A549 (cell line): ENCODE measurements at regions not wholly inside any gene's neighbourhood (a gene's known extent, or its start where the extent isn't known, plus 50 kb on each side); places are given as distances from the start of the nearest gene placed in this dataset.

Experiments
- ATAC-seq, 2 experiments: fragments of 200-7000 bp in 1 of 2; fragments of >200 bp in 1 of 2; cut with Nextera tagmentation in 1 of 2; cut with Tn5 transposase in 1 of 2; 3 replicates each; pipeline versions ENCODE4 v1.8.0 to v1.9.1; 2018 to 2020; ENCODE audit warnings: mild to moderate bottlenecking in 1 of 2, moderate library complexity in 1 of 2
- CTCF ChIA-PET: fragments of 300-600 bp; sonication (Branson Sonifier 250); formaldehyde crosslinking; extraction: SDS; loops from one replicate; lab custom pipeline; 2021; ENCODE audit warnings: antibody characterized with exemption, inconsistent platforms; lab: Yijun Ruan, JAX
- POLR2A ChIA-PET: fragments of 350-600 bp; formaldehyde crosslinking; extraction: SDS; loops from one replicate; lab custom pipeline; 2021; ENCODE audit warnings: antibody characterized with exemption, inconsistent platforms; lab: Yijun Ruan, JAX
- DNase-seq, 2 experiments: peaks; one replicate each; pipeline versions ENCODE4 v3.0.0 to v3.0.0-alpha.2; 2011 to 2016; ENCODE audit warnings: low read depth in 1 of 2, low spot score in 1 of 2
- FAIRE-seq: peaks from 2 replicates; lab custom pipeline; 2011; peaks lifted over from hg19 to GRCh38; lab: Jason Lieb, UNC
- H3K27ac ChIP-seq, 2 experiments: fragments of >200 bp; sonication (Bioruptor Twin); formaldehyde crosslinking; 3 replicates each; pipeline ENCODE4 v1.5.1; 2016 to 2017
- H3K4me1 ChIP-seq: fragments of >200 bp; sonication (Bioruptor Twin); formaldehyde crosslinking; 3 replicates; pipeline ENCODE4 v1.6.1; 2016
- H3K4me2 ChIP-seq: fragments of >200 bp; sonication (Bioruptor Twin); formaldehyde crosslinking; 3 replicates; pipeline ENCODE4 v1.6.1; 2016
- H3K4me3 ChIP-seq: fragments of >200 bp; sonication (Bioruptor Twin); formaldehyde crosslinking; 3 replicates; pipeline ENCODE4 v1.5.1; 2016
- H3K9me3 ChIP-seq: fragments of >200 bp; sonication (Bioruptor Twin); formaldehyde crosslinking; 3 replicates; pipeline ENCODE4 v1.6.1; 2016
- CBX8 ChIP-seq: fragments of 200-600 bp; sonication (generic); IDR thresholded peaks from 2 replicates; pipeline ENCODE4 v1.6.1; 2016
- CHD4 ChIP-seq: fragments of 200-600 bp; sonication (generic); IDR thresholded peaks from 2 replicates; pipeline ENCODE4 v1.6.1; 2016; ENCODE audit warnings: antibody characterized with exemption, mild to moderate bottlenecking, borderline replicate concordance
- EHF ChIP-seq: fragments of 250-450 bp; sonication (Bioruptor Pico); IDR thresholded peaks from 2 replicates; pipeline ENCODE4 v1.5.0; 2020; ENCODE audit warnings: mild to moderate bottlenecking
- ESRRA ChIP-seq: fragments of 150-350 bp; IDR thresholded peaks from 2 replicates; pipeline ENCODE4 v1.6.1; 2014; ENCODE audit warnings: mild to moderate bottlenecking, low read length, borderline replicate concordance
- FOSL2 ChIP-seq, 2 experiments: fragments of 450-650 bp in 1 of 2; fragments of >200 bp in 1 of 2; sonication (Bioruptor Twin) in 1 of 2; formaldehyde crosslinking; IDR thresholded peaks; 2 replicates each; pipeline versions ENCODE4 v1.5.0 to v1.6.1; 2016 to 2020; ENCODE audit warnings: mild to moderate bottlenecking in 1 of 2, moderate library complexity in 1 of 2
- FOXS1 ChIP-seq: fragments of 250-450 bp; sonication (Bioruptor Pico); IDR thresholded peaks from 2 replicates; pipeline ENCODE4 v1.5.0; 2020; ENCODE audit warnings: mild to moderate bottlenecking, moderate library complexity
- KDM1A ChIP-seq: fragments of 200-600 bp; sonication (generic); IDR thresholded peaks from 2 replicates; pipeline ENCODE4 v1.6.1; 2016; ENCODE audit warnings: low read depth, mild to moderate bottlenecking
- MAFK ChIP-seq: fragments of 450-650 bp; IDR thresholded peaks from 2 replicates; pipeline ENCODE4 v1.6.1; 2014; ENCODE audit not compliant: partially characterized antibody
- MAZ ChIP-seq: fragments of 150-350 bp; IDR thresholded peaks from 2 replicates; pipeline ENCODE4 v1.6.1; 2014; ENCODE audit warnings: antibody characterized with exemption, low read depth, low read length, borderline replicate concordance
- MYC ChIP-seq: IDR thresholded peaks from 2 replicates; pipeline ENCODE4 v1.6.1; 2012; ENCODE audit warnings: mild to moderate bottlenecking, inconsistent platforms, low read length, improper control_type of control experiment, borderline replicate concordance
- NFE2L2 ChIP-seq: fragments of 150-350 bp; conservative IDR thresholded peaks from 2 replicates; pipeline ENCODE4 v1.6.1; 2014; ENCODE audit warnings: low read length
- NR3C1 ChIP-seq: fragments of >200 bp; sonication (Bioruptor Twin); formaldehyde crosslinking; IDR thresholded peaks from 3 replicates; pipeline ENCODE4 v1.6.1; 2017
- RARB ChIP-seq: fragments of 250-450 bp; sonication (Bioruptor Pico); IDR thresholded peaks from 2 replicates; pipeline ENCODE4 v1.8.0; 2021; ENCODE audit warnings: mild to moderate bottlenecking, moderate library complexity
- RNF2 ChIP-seq: fragments of 200-600 bp; sonication (generic); IDR thresholded peaks from 2 replicates; pipeline ENCODE4 v1.6.1; 2016; ENCODE audit warnings: low read depth, mild to moderate bottlenecking, antibody characterized with exemption, moderate library complexity, borderline replicate concordance
- SREBF2 ChIP-seq: fragments of 450-650 bp; IDR thresholded peaks from 2 replicates; pipeline ENCODE4 v1.6.1; 2014; ENCODE audit warnings: mild to moderate bottlenecking, moderate library complexity
- TFCP2L1 ChIP-seq: fragments of 250-450 bp; sonication (Bioruptor Pico); IDR thresholded peaks from 2 replicates; pipeline ENCODE4 v1.5.0; 2021; ENCODE audit warnings: mild to moderate bottlenecking
- ZFP36 ChIP-seq: fragments of 450-650 bp; IDR thresholded peaks from 2 replicates; pipeline ENCODE4 v1.6.1; 2014; ENCODE audit warnings: borderline replicate concordance; ENCODE audit not compliant: partially characterized antibody
- WGBS: methylation state at CpG from one replicate; pipeline ENCODE4 v1.1.6; 2017; ENCODE audit errors: missing lambda C conversion rate; 5-methylcytosine and 5-hydroxymethylcytosine counted together
- TF ChIP-seq, protein P1 (sequence below): fragments of 200-600 bp; sonication (generic); IDR thresholded peaks from 2 replicates; pipeline ENCODE4 v1.6.1; 2016; ENCODE audit warnings: antibody characterized with exemption, mild to moderate bottlenecking, moderate library complexity
- TF ChIP-seq, protein P2 (sequence below): fragments of 250-450 bp; sonication (Bioruptor Pico); IDR thresholded peaks from 2 replicates; pipeline ENCODE4 v1.5.0; 2021; ENCODE audit warnings: mild to moderate bottlenecking, moderate library complexity, borderline replicate concordance
- TF ChIP-seq, protein P3 (sequence below): fragments of >200 bp; sonication (Bioruptor Twin); formaldehyde crosslinking; IDR thresholded peaks from 3 replicates; pipeline ENCODE4 v1.6.1; 2016
- TF ChIP-seq, protein P4 (sequence below): IDR thresholded peaks from 2 replicates; pipeline ENCODE4 v1.6.1; 2012; ENCODE audit warnings: low read depth, borderline replicate concordance
- TF ChIP-seq, protein P5 (sequence below): fragments of 150-350 bp; IDR thresholded peaks from 2 replicates; pipeline ENCODE4 v1.6.1; 2014; ENCODE audit warnings: low read depth, mild to moderate bottlenecking, low read length
- TF ChIP-seq, protein P6 (sequence below): fragments of >200 bp; sonication (Bioruptor Twin); formaldehyde crosslinking; IDR thresholded peaks from 2 replicates; pipeline ENCODE4 v1.6.1; 2016

DNA sequence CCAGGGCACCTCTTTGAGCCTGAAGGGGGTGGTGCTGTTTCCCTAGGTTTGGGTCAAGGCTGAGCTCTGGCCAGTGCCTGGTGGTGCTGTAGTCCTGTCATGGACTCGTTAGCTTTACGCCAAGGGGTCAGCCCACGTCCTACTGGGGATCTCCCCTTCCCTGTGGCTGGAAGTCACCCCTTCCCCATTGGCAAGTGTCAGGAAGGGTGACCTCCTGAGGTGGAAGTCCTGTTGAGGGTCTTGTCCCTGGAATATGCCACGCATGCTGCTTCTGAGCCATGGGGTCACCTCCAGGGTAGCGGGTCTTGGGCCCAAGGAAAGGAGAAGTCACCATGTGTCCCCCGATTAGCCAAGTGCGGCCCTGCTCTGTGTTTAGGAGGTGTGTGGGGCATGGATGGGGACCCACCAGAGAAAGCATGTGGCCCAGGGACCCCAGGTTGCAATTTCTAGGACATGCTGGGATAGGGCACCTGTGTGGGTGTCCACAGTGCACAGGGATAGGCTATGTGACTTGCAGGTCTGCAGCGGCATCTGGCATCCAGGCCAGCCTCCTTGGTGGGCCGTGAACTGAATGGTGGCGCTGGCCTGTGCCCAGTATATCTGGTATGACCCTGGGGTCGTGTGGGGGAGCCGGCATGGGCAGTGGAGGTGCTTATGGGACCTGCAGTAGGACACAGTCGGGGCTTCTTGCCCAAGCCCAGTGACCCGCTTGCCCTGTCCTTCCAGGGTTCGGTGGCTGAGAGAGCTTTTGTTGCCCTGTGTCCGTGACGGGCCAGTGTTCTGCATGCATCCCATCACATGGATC, 226.7 kb downstream of the SNRPN start:
- TF ChIP-seq, protein P1, sequence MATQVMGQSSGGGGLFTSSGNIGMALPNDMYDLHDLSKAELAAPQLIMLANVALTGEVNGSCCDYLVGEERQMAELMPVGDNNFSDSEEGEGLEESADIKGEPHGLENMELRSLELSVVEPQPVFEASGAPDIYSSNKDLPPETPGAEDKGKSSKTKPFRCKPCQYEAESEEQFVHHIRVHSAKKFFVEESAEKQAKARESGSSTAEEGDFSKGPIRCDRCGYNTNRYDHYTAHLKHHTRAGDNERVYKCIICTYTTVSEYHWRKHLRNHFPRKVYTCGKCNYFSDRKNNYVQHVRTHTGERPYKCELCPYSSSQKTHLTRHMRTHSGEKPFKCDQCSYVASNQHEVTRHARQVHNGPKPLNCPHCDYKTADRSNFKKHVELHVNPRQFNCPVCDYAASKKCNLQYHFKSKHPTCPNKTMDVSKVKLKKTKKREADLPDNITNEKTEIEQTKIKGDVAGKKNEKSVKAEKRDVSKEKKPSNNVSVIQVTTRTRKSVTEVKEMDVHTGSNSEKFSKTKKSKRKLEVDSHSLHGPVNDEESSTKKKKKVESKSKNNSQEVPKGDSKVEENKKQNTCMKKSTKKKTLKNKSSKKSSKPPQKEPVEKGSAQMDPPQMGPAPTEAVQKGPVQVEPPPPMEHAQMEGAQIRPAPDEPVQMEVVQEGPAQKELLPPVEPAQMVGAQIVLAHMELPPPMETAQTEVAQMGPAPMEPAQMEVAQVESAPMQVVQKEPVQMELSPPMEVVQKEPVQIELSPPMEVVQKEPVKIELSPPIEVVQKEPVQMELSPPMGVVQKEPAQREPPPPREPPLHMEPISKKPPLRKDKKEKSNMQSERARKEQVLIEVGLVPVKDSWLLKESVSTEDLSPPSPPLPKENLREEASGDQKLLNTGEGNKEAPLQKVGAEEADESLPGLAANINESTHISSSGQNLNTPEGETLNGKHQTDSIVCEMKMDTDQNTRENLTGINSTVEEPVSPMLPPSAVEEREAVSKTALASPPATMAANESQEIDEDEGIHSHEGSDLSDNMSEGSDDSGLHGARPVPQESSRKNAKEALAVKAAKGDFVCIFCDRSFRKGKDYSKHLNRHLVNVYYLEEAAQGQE = no peak
- TF ChIP-seq FOSL2 (IDR thresholded peaks at IDR 0.05) (no peak), FOSL2 (CRISPR knock-in tag; IDR thresholded peaks at IDR 0.05) (no peak), CHD4 (no peak)
- TF ChIP-seq, protein P2, sequence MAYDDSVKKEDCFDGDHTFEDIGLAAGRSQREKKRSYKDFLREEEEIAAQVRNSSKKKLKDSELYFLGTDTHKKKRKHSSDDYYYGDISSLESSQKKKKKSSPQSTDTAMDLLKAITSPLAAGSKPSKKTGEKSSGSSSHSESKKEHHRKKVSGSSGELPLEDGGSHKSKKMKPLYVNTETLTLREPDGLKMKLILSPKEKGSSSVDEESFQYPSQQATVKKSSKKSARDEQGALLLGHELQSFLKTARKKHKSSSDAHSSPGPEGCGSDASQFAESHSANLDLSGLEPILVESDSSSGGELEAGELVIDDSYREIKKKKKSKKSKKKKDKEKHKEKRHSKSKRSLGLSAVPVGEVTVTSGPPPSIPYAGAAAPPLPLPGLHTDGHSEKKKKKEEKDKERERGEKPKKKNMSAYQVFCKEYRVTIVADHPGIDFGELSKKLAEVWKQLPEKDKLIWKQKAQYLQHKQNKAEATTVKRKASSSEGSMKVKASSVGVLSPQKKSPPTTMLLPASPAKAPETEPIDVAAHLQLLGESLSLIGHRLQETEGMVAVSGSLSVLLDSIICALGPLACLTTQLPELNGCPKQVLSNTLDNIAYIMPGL (CRISPR knock-in tag) = no peak
- ChIA-PET CTCF (no interaction called here), POLR2A (no interaction called here)
- no peak overlapping the region for H3K27ac ChIP-seq
- 20% methylated on average over 2 of the region's 17 CpGs for WGBS
- DNase-seq (no peak), ATAC-seq (no peak), FAIRE-seq (no peak)
- H3K4me2 ChIP-seq = no peak overlapping the region
- no peaks in the 10 kb centered on the region for H3K4me1 ChIP-seq
- no peak overlapping the region for H3K4me3 ChIP-seq
- H3K9me3 ChIP-seq = no peaks in the 10 kb centered on the region; the same call in 2 of the 3 replicates

DNA sequence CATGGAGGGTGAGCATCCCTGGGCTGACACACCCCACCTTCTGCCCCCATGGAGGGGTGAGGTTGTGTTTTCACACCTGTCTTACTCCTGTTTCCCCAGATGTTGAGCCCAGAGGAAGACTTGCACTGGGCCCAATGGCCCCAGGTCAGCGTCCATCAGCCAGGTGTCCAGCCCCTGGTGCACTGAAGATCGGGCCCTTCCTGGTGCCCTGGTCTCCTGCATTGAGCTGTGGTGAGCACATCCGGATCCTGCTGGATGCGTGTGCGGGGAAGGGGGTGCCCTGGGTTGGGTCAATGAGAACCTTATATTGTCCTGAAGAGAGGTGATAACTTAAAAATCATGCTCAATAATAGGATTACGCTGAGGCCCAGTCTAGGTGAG, 227.3 kb downstream of the SNRPN start:
- no peak overlapping the region for H3K4me2 ChIP-seq
- ChIA-PET CTCF (no interaction called here), POLR2A (no interaction called here)
- H3K9me3 ChIP-seq = no peaks in the 10 kb centered on the region; the same call in 2 of the 3 replicates
- no peak overlapping the region for H3K4me3 ChIP-seq
- 0% methylated on average over 1 of the region's 6 CpGs for WGBS
- TF ChIP-seq SREBF2 (no peak), NFE2L2 (no peak), NR3C1 (no peak), RNF2 (no peak), ZFP36 (no peak), CBX8 (no peak), ESRRA (no peak), TFCP2L1 (CRISPR knock-in tag) (no peak), KDM1A (no peak), FOXS1 (no peak), EHF (CRISPR knock-in tag) (no peak), RARB (CRISPR knock-in tag) (no peak), MAFK (no peak), MYC (no peak), MAZ (no peak)
- TF ChIP-seq, protein P1 = no peak
- TF ChIP-seq, protein P3, sequence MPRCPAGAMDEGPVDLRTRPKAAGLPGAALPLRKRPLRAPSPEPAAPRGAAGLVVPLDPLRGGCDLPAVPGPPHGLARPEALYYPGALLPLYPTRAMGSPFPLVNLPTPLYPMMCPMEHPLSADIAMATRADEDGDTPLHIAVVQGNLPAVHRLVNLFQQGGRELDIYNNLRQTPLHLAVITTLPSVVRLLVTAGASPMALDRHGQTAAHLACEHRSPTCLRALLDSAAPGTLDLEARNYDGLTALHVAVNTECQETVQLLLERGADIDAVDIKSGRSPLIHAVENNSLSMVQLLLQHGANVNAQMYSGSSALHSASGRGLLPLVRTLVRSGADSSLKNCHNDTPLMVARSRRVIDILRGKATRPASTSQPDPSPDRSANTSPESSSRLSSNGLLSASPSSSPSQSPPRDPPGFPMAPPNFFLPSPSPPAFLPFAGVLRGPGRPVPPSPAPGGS = no peak
- TF ChIP-seq, protein P4, sequence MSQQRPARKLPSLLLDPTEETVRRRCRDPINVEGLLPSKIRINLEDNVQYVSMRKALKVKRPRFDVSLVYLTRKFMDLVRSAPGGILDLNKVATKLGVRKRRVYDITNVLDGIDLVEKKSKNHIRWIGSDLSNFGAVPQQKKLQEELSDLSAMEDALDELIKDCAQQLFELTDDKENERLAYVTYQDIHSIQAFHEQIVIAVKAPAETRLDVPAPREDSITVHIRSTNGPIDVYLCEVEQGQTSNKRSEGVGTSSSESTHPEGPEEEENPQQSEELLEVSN = no peak
- TF ChIP-seq, protein P5, sequence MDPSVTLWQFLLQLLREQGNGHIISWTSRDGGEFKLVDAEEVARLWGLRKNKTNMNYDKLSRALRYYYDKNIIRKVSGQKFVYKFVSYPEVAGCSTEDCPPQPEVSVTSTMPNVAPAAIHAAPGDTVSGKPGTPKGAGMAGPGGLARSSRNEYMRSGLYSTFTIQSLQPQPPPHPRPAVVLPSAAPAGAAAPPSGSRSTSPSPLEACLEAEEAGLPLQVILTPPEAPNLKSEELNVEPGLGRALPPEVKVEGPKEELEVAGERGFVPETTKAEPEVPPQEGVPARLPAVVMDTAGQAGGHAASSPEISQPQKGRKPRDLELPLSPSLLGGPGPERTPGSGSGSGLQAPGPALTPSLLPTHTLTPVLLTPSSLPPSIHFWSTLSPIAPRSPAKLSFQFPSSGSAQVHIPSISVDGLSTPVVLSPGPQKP = no peak
- TF ChIP-seq, protein P6, sequence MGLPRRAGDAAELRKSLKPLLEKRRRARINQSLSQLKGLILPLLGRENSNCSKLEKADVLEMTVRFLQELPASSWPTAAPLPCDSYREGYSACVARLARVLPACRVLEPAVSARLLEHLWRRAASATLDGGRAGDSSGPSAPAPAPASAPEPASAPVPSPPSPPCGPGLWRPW = no peak
- TF ChIP-seq, all 56 proteins: peak for 0
- DNase-seq (no peak), ATAC-seq (no peak), FAIRE-seq (no peak)
- no peak overlapping the region for H3K27ac ChIP-seq
- H3K4me1 ChIP-seq = no peaks in the 10 kb centered on the region
